ENCODE measurements at regions not wholly inside any gene's neighbourhood (a gene's known extent, or its start where the extent isn't known, plus 50 kb on each side); places are given as distances from the start of the nearest gene placed in this dataset.

- no peaks in the 10 kb centered on the region for H3K36me3 ChIP-seq (ENCODE audit: control insufficient read depth, low read length)
- 0 out of 2 replicates have a peak, but pooled peaks cover 3% of the 10 kb centered on the region for H3K27me3 ChIP-seq (ENCODE audit: control insufficient read depth, low read length)
- no peaks in the 10 kb centered on the region for H3F3A ChIP-seq (ENCODE audit: control insufficient read depth, insufficient read depth)
- peaks cover 19% of the 10 kb centered on the region for H3K4me1 ChIP-seq (ENCODE audit: control insufficient read depth, low read length)
- no peak overlapping the region for H3K4me3 ChIP-seq (ENCODE audit: low read length)
- no peak for TF ChIP-seq EZH2phosphoT487 (IDR thresholded peaks at IDR 0.05; ENCODE audit: borderline replicate concordance, low read length)
- TF ChIP-seq CTCF (IDR thresholded peaks at IDR 0.05; ENCODE audit: low read depth, low read length, poor library complexity, severe bottlenecking), result no peak
- no peak overlapping the region for H3K4me2 ChIP-seq (ENCODE audit: low read length)
- H3K9me2 ChIP-seq (replicated peaks; ENCODE audit: control insufficient read depth, low read length), result no peaks in the 10 kb centered on the region
- no peaks in the 10 kb centered on the region for H3K9me3 ChIP-seq (ENCODE audit: control insufficient read depth, insufficient read depth, low read length)
- no peak overlapping the region for H3K27ac ChIP-seq (ENCODE audit: low read depth, low read length)
- no peaks in the 10 kb centered on the region for H3K79me2 ChIP-seq (ENCODE audit: control insufficient read depth, low read length)
- no peaks in the 10 kb centered on the region for H4K20me1 ChIP-seq (ENCODE audit: control insufficient read depth, insufficient read depth, low read depth, low read length)
These were observed 321.5 kb upstream of the JARID2 start for GRCh38 chr6:14924126-14925024.

GRCh38 chr6:14925025-14925698, 320.7 kb upstream of the JARID2 start:
- Histone ChIP-seq H3K79me2 (ENCODE audit: control insufficient read depth, low read length) (no peaks in the 10 kb centered on the region), H3K4me3 (ENCODE audit: low read length) (no peak overlapping the region), H3K36me3 (ENCODE audit: control insufficient read depth, low read length) (no peaks in the 10 kb centered on the region), H3K9me3 (ENCODE audit: control insufficient read depth, insufficient read depth, low read length) (no peaks in the 10 kb centered on the region), H3F3A (ENCODE audit: control insufficient read depth, insufficient read depth) (no peaks in the 10 kb centered on the region), H3K9me2 (replicated peaks; ENCODE audit: control insufficient read depth, low read length) (no peaks in the 10 kb centered on the region), H4K20me1 (ENCODE audit: control insufficient read depth, insufficient read depth, low read depth, low read length) (no peaks in the 10 kb centered on the region), H3K4me2 (ENCODE audit: low read length) (no peak overlapping the region), H3K27ac (ENCODE audit: low read depth, low read length) (no peak overlapping the region), H3K4me1 (ENCODE audit: control insufficient read depth, low read length) (peaks cover 19% of the 10 kb centered on the region), H3K27me3 (ENCODE audit: control insufficient read depth, low read length) (0 out of 2 replicates have a peak, but pooled peaks cover 3% of the 10 kb centered on the region)
- no peak for TF ChIP-seq EZH2phosphoT487 (IDR thresholded peaks at IDR 0.05; ENCODE audit: borderline replicate concordance, low read length)
- no peak for TF ChIP-seq CTCF (IDR thresholded peaks at IDR 0.05; ENCODE audit: low read depth, low read length, poor library complexity, severe bottlenecking)

- no peak overlapping the region for H3K27ac ChIP-seq (ENCODE audit: low read depth, low read length)
- H3K9me2 ChIP-seq (replicated peaks; ENCODE audit: control insufficient read depth, low read length), result no peaks in the 10 kb centered on the region
- H3K27me3 ChIP-seq (ENCODE audit: control insufficient read depth, low read length), result 0 out of 2 replicates have a peak, but pooled peaks cover 3% of the 10 kb centered on the region
- H3F3A ChIP-seq (ENCODE audit: control insufficient read depth, insufficient read depth), result no peaks in the 10 kb centered on the region
- no peaks in the 10 kb centered on the region for H3K9me3 ChIP-seq (ENCODE audit: control insufficient read depth, insufficient read depth, low read length)
- H3K79me2 ChIP-seq (ENCODE audit: control insufficient read depth, low read length), result no peaks in the 10 kb centered on the region
- H3K4me3 ChIP-seq (ENCODE audit: low read length), result no peak overlapping the region
- H4K20me1 ChIP-seq (ENCODE audit: control insufficient read depth, insufficient read depth, low read depth, low read length), result no peaks in the 10 kb centered on the region
- H3K36me3 ChIP-seq (ENCODE audit: control insufficient read depth, low read length), result no peaks in the 10 kb centered on the region
- H3K4me1 ChIP-seq (ENCODE audit: control insufficient read depth, low read length), result peaks cover 19% of the 10 kb centered on the region
- H3K4me2 ChIP-seq (ENCODE audit: low read length), result no peak overlapping the region
- TF ChIP-seq EZH2phosphoT487 (IDR thresholded peaks at IDR 0.05; ENCODE audit: borderline replicate concordance, low read length) (no peak), CTCF (IDR thresholded peaks at IDR 0.05; ENCODE audit: low read depth, low read length, poor library complexity, severe bottlenecking) (no peak)
These were observed 320.2 kb upstream of the JARID2 start for GRCh38 chr6:14925699-14926026.
